H1 (cell line): ENCODE measurements at regions not wholly inside any gene's neighbourhood (a gene's known extent, or its start where the extent isn't known, plus 50 kb on each side); places are given as distances from the start of the nearest gene placed in this dataset.

Experiments used
- CTCF ChIA-PET: fragments of 300-600 bp; sonication (Branson Sonifier 250); formaldehyde crosslinking; loops from one replicate; lab custom pipeline; 2021; ENCODE audit not compliant: partially characterized antibody; lab: Charles Lee
- POLR2A ChIA-PET: fragments of 300-600 bp; sonication (Branson Sonifier 250); formaldehyde crosslinking; loops from one replicate; lab custom pipeline; 2021; ENCODE audit warnings: inconsistent platforms; ENCODE audit not compliant: partially characterized antibody; lab: Charles Lee
- DNase-seq, 2 experiments: peaks; one replicate each; pipeline versions ENCODE4 v3.0.0 to v3.0.0-alpha.2; 2010 to 2022; ENCODE audit warnings: low spot score in 2 of 2, low read depth in 1 of 2, mixed read lengths in 1 of 2
- FAIRE-seq: peaks from 2 replicates; lab custom pipeline; 2011; peaks lifted over from hg19 to GRCh38; lab: Jason Lieb, UNC
- H2AFZ ChIP-seq: 2 replicates; pipeline ENCODE4 v1.8.1; 2012; ENCODE audit warnings: low read length, inconsistent platforms
- H2AK5ac ChIP-seq: 2 replicates; pipeline ENCODE4 v1.6.1; 2013; ENCODE audit warnings: low read depth, low read length
- H2BK120ac ChIP-seq: replicated peaks from 2 replicates; pipeline ENCODE3; 2013; ENCODE audit warnings: low read depth, low read length, inconsistent platforms
- H2BK12ac ChIP-seq: 2 replicates; pipeline ENCODE4 v1.6.1; 2013; ENCODE audit warnings: low read depth, low read length
- H2BK15ac ChIP-seq: 2 replicates; pipeline ENCODE4 v1.6.1; 2013; ENCODE audit warnings: low read length
- H2BK20ac ChIP-seq: 2 replicates; pipeline ENCODE4 v1.6.1; 2013; ENCODE audit warnings: low read length
- H2BK5ac ChIP-seq: 2 replicates; pipeline ENCODE4 v1.6.1; 2013; ENCODE audit warnings: low read depth, low read length
- H3K14ac ChIP-seq: 2 replicates; pipeline ENCODE4 v1.6.1; 2013; ENCODE audit warnings: inconsistent platforms; ENCODE audit not compliant: insufficient read length
- H3K18ac ChIP-seq: 2 replicates; pipeline ENCODE4 v1.6.1; 2013; ENCODE audit warnings: low read length; ENCODE audit errors: extremely low read depth
- H3K23ac ChIP-seq: 2 replicates; pipeline ENCODE4 v1.6.1; 2013; ENCODE audit warnings: inconsistent platforms; ENCODE audit not compliant: insufficient read length
- H3K23me2 ChIP-seq: 2 replicates; pipeline ENCODE4 v1.6.1; 2013; ENCODE audit warnings: low read depth, low read length
- H3K27ac ChIP-seq: 2 replicates; pipeline ENCODE4 v1.6.1; 2011; ENCODE audit warnings: low read depth, low read length, inconsistent platforms
- H3K27me3 ChIP-seq, 4 experiments: replicated peaks in 1 of 4; 1 replicate in 1 of 4; 2 replicates in 3 of 4; pipeline versions ENCODE4 v1.6.1 to v1.8.1; 2011 to 2013; ENCODE audit warnings: low read length in 3 of 4, mild to moderate bottlenecking in 3 of 4, inconsistent platforms in 2 of 4, mixed read lengths in 2 of 4, moderate library complexity in 1 of 4; ENCODE audit not compliant: control insufficient read depth in 3 of 4, insufficient read depth in 3 of 4; ENCODE audit errors: extremely low read depth in 1 of 4
- H3K36me3 ChIP-seq, 4 experiments: 2 replicates each; pipeline versions ENCODE4 v1.6.1 to v1.8.1; 2011 to 2013; ENCODE audit warnings: mild to moderate bottlenecking in 4 of 4, low read length in 3 of 4, moderate library complexity in 2 of 4, control low read depth in 1 of 4, inconsistent platforms in 1 of 4; ENCODE audit not compliant: insufficient read depth in 4 of 4, control insufficient read depth in 2 of 4
- H3K4ac ChIP-seq: replicated peaks from 2 replicates; pipeline ENCODE3; 2013; ENCODE audit warnings: low read length, low read depth, mixed read lengths, inconsistent platforms; ENCODE audit not compliant: insufficient read length
- H3K4me1 ChIP-seq, 4 experiments: replicated peaks in 1 of 4; 1 replicate in 1 of 4; 2 replicates in 3 of 4; pipeline versions ENCODE4 v1.6.1 to v1.8.1; 2011 to 2013; ENCODE audit warnings: low read length in 3 of 4, inconsistent platforms in 2 of 4, mixed read lengths in 1 of 4; ENCODE audit not compliant: insufficient read depth in 4 of 4, control insufficient read depth in 3 of 4
- H3K4me2 ChIP-seq, 2 experiments: 2 replicates each; pipeline versions ENCODE4 v1.6.1 to v1.8.1; 2011 to 2013; ENCODE audit warnings: low read depth in 2 of 2, low read length in 2 of 2, control low read depth in 1 of 2, inconsistent platforms in 1 of 2, mild to moderate bottlenecking in 1 of 2; ENCODE audit not compliant: insufficient read depth in 1 of 2
- H3K4me3 ChIP-seq, 4 experiments: fragments of 200-600, 300-600 bp in 1 of 4; sonication (generic), shearing (Covaris generic), sonication (Bioruptor Twin) in 1 of 4; 2 replicates each; pipeline versions ENCODE4 v1.5.1 to v1.8.1; 2011 to 2016; ENCODE audit warnings: low read length in 4 of 4, low read depth in 3 of 4, control low read depth in 2 of 4, inconsistent platforms in 2 of 4, mild to moderate bottlenecking in 2 of 4, mixed read lengths in 1 of 4, moderate library complexity in 1 of 4; ENCODE audit not compliant: insufficient read depth in 2 of 4; ENCODE audit errors: extremely low read depth in 1 of 4
- H3K56ac ChIP-seq: replicated peaks from 2 replicates; pipeline ENCODE3; 2013; ENCODE audit warnings: low read depth, mild to moderate bottlenecking, mixed read lengths, low read length, inconsistent platforms; ENCODE audit not compliant: insufficient read length
- H3K79me1 ChIP-seq: 2 replicates; pipeline ENCODE4 v1.6.1; 2013; ENCODE audit warnings: low read depth, low read length, control low read depth
- H3K79me2 ChIP-seq, 2 experiments: 2 replicates each; pipeline versions ENCODE4 v1.6.1 to v1.8.1; 2012 to 2013; ENCODE audit warnings: low read length in 2 of 2, mild to moderate bottlenecking in 2 of 2, inconsistent platforms in 1 of 2; ENCODE audit not compliant: insufficient read depth in 2 of 2, control insufficient read depth in 1 of 2
- H3K9ac ChIP-seq, 4 experiments: replicated peaks in 1 of 4; 1 replicate in 1 of 4; 2 replicates in 3 of 4; pipeline versions ENCODE4 v1.6.1 to v1.8.1; 2011 to 2013; ENCODE audit warnings: low read depth in 3 of 4, low read length in 3 of 4, control low read depth in 2 of 4, mild to moderate bottlenecking in 2 of 4, moderate library complexity in 2 of 4, inconsistent platforms in 1 of 4; ENCODE audit errors: extremely low read depth in 1 of 4
- H3K9me3 ChIP-seq, 2 experiments: 2 replicates each; pipeline versions ENCODE4 v1.6.1 to v1.8.1; 2012 to 2013; ENCODE audit warnings: mild to moderate bottlenecking in 2 of 2, moderate library complexity in 2 of 2, control low read depth in 1 of 2, inconsistent platforms in 1 of 2, low read depth in 1 of 2, low read length in 1 of 2, mixed read lengths in 1 of 2; ENCODE audit not compliant: insufficient read depth in 2 of 2
- H4K20me1 ChIP-seq, 2 experiments: replicated peaks in 1 of 2; 2 replicates each; pipeline versions ENCODE3 to v1.8.1; 2011 to 2013; ENCODE audit warnings: inconsistent platforms in 2 of 2, low read length in 2 of 2, mild to moderate bottlenecking in 1 of 2; ENCODE audit not compliant: insufficient read depth in 2 of 2, control insufficient read depth in 1 of 2
- H4K5ac ChIP-seq: 2 replicates; pipeline ENCODE4 v1.6.1; 2013; ENCODE audit warnings: low read length, low read depth, mixed read lengths, inconsistent platforms; ENCODE audit not compliant: insufficient read length
- H4K8ac ChIP-seq: 2 replicates; pipeline ENCODE4 v1.8.0; 2013; ENCODE audit warnings: mild to moderate bottlenecking, moderate library complexity, low read length, inconsistent platforms; ENCODE audit not compliant: insufficient read depth; ENCODE audit errors: extremely low read depth
- H4K91ac ChIP-seq: replicated peaks from 2 replicates; pipeline ENCODE3; 2013; ENCODE audit warnings: low read length, mixed read lengths, inconsistent platforms; ENCODE audit not compliant: insufficient read length
- CBX8 ChIP-seq: fragments of 300-800, 300-1000 bp; sonication (generic); IDR thresholded peaks from 2 replicates; pipeline ENCODE4 v1.7.1; 2016; ENCODE audit warnings: low read depth, low read length, borderline replicate concordance
- CEBPB ChIP-seq: IDR thresholded peaks from 2 replicates; pipeline ENCODE4 v1.6.1; 2012; ENCODE audit warnings: low read depth, low read length
- GABPA ChIP-seq: IDR thresholded peaks from 2 replicates; pipeline ENCODE4 v1.6.1; 2011; ENCODE audit warnings: mild to moderate bottlenecking, low read length, moderate library complexity, borderline replicate concordance; ENCODE audit not compliant: insufficient read depth
- GTF2F1 ChIP-seq: IDR thresholded peaks from 2 replicates; pipeline ENCODE4 v1.6.1; 2012; ENCODE audit warnings: low read depth, low read length, improper control_type of control experiment, borderline replicate concordance
- JUND ChIP-seq: IDR thresholded peaks from 2 replicates; pipeline ENCODE4 v1.6.1; 2011; ENCODE audit warnings: mild to moderate bottlenecking, improper control_type of control experiment, low read length
- KDM5A ChIP-seq: fragments of 200-600 bp; IDR thresholded peaks from 2 replicates; pipeline ENCODE4 v1.7.1; 2012; ENCODE audit warnings: mild to moderate bottlenecking, low read length, inconsistent platforms, mixed read lengths
- POLR2A ChIP-seq, 2 experiments: IDR thresholded peaks; 1 replicate in 1 of 2; 2 replicates in 1 of 2; pipeline ENCODE4 v1.6.1; 2011; ENCODE audit warnings: low read depth in 2 of 2, low read length in 2 of 2, mild to moderate bottlenecking in 2 of 2; ENCODE audit errors: control extremely low read depth in 1 of 2
- POLR2AphosphoS5 ChIP-seq: IDR thresholded peaks from 2 replicates; pipeline ENCODE4 v1.6.1; 2011; ENCODE audit warnings: low read depth, low read length
- RBBP5 ChIP-seq: IDR thresholded peaks from 2 replicates; pipeline ENCODE4 v1.7.1; 2012; ENCODE audit warnings: low read depth, mild to moderate bottlenecking, inconsistent platforms, low read length, moderate library complexity, borderline replicate concordance
- RFX5 ChIP-seq: IDR thresholded peaks from 2 replicates; pipeline ENCODE4 v1.6.1; 2011; ENCODE audit warnings: low read depth, low read length, improper control_type of control experiment, borderline replicate concordance
- TCF12 ChIP-seq: IDR thresholded peaks from 2 replicates; pipeline ENCODE4 v1.6.1; 2011; ENCODE audit warnings: low read depth, mild to moderate bottlenecking, low read length
- YY1 ChIP-seq: IDR thresholded peaks from 2 replicates; pipeline ENCODE4 v1.6.1; 2011; ENCODE audit warnings: low read depth, mild to moderate bottlenecking, low read length
- ZNF274 ChIP-seq: IDR thresholded peaks from 2 replicates; pipeline ENCODE4 v1.7.0; 2012; ENCODE audit warnings: low read length, borderline replicate concordance; ENCODE audit errors: extremely low read depth
- WGBS, 2 experiments: shearing (Covaris generic) in 1 of 2; methylation state at CpG; one replicate each; pipeline versions ENCODE4 v1.1.6 to v1.1.7; 2013 to 2015; ENCODE audit warnings: low lambda C conversion rate in 2 of 2, mixed read lengths in 2 of 2, inconsistent platforms in 1 of 2, low coverage in 1 of 2, missing lambda C conversion rate in 1 of 2; ENCODE audit not compliant: insufficient replicate concordance in 2 of 2, insufficient coverage in 1 of 2, insufficient read length in 1 of 2; ENCODE audit errors: extremely low coverage in 1 of 2, missing lambda C conversion rate in 1 of 2; 5-methylcytosine and 5-hydroxymethylcytosine counted together
- TF ChIP-seq, protein P1 (sequence below): IDR thresholded peaks from 2 replicates; pipeline ENCODE4 v1.6.1; 2012; ENCODE audit warnings: inconsistent platforms

DNA sequence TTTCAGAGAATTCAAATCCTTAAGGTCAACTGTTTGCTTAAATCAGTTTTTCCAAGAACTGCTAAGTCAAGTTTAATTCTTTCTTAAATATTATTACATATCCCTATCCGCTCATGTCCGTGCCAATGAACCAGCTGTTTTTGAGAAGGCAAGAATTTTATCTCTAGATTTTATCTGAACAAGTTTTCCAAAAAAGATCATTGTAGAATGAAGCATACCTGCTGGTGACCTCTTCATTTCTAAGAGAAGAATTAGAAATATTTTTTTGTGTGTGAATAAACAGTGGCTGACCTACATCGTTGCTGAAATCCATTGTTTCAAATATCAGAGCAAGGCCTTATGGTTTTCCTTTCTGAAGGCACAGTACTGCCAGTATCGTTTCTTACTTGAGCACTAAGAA is 58.4 kb upstream of the RND3 start:
- no peak overlapping the region for H3K18ac ChIP-seq
- H3K4me1 ChIP-seq, result no peaks in the 10 kb centered on the region
- H2BK20ac ChIP-seq, result no peak overlapping the region
- H3K4me2 ChIP-seq, result no peak overlapping the region
- no peak overlapping the region for H2BK12ac ChIP-seq
- no peak overlapping the region for H3K9ac ChIP-seq
- no peak overlapping the region for H3K23ac ChIP-seq
- no peak overlapping the region for H4K91ac ChIP-seq
- TF ChIP-seq KDM5A (no peak), RBBP5 (no peak), GABPA (no peak), CBX8 (no peak), POLR2A (IDR thresholded peaks at IDR 0.05; ENCODE audit: control extremely low read depth in 1 of 2, low read depth in 2 of 2, low read length in 2 of 2) (no peak), TCF12 (no peak), JUND (no peak), ZNF274 (no peak), YY1 (no peak), GTF2F1 (no peak), POLR2AphosphoS5 (no peak), CEBPB (no peak), RFX5 (no peak)
- TF ChIP-seq, protein P1, sequence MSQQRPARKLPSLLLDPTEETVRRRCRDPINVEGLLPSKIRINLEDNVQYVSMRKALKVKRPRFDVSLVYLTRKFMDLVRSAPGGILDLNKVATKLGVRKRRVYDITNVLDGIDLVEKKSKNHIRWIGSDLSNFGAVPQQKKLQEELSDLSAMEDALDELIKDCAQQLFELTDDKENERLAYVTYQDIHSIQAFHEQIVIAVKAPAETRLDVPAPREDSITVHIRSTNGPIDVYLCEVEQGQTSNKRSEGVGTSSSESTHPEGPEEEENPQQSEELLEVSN, result no peak
- 94% methylated on average over 4 of the region's 4 CpGs; no CpG with 5 or more reads in 1 of the 2 experiments for WGBS, 2 experiments
- DNase-seq, result no peak
- no peak overlapping the region for H3K4me3 ChIP-seq
- H2AFZ ChIP-seq, result no peak overlapping the region
- no peaks in the 10 kb centered on the region for H3K79me2 ChIP-seq
- H4K8ac ChIP-seq, result no peak overlapping the region
- no peak overlapping the region for H3K27ac ChIP-seq
- no peaks in the 10 kb centered on the region for H4K20me1 ChIP-seq
- ChIA-PET POLR2A (no interaction called here), CTCF (no interaction called here)
- no peak overlapping the region for H2BK15ac ChIP-seq
- H2AK5ac ChIP-seq, result no peak overlapping the region
- no peak overlapping the region for H2BK120ac ChIP-seq
- H3K56ac ChIP-seq, result no peak overlapping the region
- no peaks in the 10 kb centered on the region for H3K79me1 ChIP-seq
- no peaks in the 10 kb centered on the region for H3K23me2 ChIP-seq
- FAIRE-seq, result no peak
- peaks cover 0 to 3% (median 0%) of the 10 kb centered on the region in 4 experiments; a peak in 1 of 8 replicates for H3K36me3 ChIP-seq
- H3K9me3 ChIP-seq, result peaks cover 0 to 7% of the 10 kb centered on the region in 2 experiments; a peak in 1 of 4 replicates
- no peaks in the 10 kb centered on the region for H3K27me3 ChIP-seq
- H3K4ac ChIP-seq, result no peak overlapping the region
- H4K5ac ChIP-seq, result no peak overlapping the region
- H3K14ac ChIP-seq, result no peak overlapping the region
- H2BK5ac ChIP-seq, result no peak overlapping the region
